ENCODE measurements at regions not wholly inside any gene's neighbourhood (a gene's known extent, or its start where the extent isn't known, plus 50 kb on each side); places are given as distances from the start of the nearest gene placed in this dataset.

DNA sequence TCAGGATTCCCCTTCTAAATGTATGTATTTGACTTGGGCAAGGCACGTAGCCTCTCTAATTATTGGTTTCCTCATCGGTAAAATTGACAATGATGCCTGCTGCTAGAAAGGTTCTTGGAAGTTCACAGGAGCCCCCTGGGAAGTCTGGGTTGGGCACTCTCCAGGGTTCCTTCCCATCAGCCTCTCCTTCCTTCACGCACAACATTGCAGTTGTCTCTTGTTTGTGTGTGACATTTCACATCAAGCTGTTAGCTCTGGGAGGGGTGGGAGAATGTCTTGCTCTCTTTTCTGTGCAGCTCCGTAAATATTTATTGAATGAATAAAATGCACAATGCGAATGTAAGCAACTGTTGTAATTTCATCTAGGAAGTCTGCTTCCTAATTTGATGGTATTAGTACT lies 153.2 kb upstream of the PRICKLE1 start:
- TF ChIP-seq, protein P1, sequence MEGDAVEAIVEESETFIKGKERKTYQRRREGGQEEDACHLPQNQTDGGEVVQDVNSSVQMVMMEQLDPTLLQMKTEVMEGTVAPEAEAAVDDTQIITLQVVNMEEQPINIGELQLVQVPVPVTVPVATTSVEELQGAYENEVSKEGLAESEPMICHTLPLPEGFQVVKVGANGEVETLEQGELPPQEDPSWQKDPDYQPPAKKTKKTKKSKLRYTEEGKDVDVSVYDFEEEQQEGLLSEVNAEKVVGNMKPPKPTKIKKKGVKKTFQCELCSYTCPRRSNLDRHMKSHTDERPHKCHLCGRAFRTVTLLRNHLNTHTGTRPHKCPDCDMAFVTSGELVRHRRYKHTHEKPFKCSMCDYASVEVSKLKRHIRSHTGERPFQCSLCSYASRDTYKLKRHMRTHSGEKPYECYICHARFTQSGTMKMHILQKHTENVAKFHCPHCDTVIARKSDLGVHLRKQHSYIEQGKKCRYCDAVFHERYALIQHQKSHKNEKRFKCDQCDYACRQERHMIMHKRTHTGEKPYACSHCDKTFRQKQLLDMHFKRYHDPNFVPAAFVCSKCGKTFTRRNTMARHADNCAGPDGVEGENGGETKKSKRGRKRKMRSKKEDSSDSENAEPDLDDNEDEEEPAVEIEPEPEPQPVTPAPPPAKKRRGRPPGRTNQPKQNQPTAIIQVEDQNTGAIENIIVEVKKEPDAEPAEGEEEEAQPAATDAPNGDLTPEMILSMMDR (IDR thresholded peaks at IDR 0.05) = no peak
- no peak for TF ChIP-seq POLR2A (IDR thresholded peaks at IDR 0.05)

Data from Peyer's patch (tissue), 4 donors.